ENCODE measurements at regions not wholly inside any gene's neighbourhood (a gene's known extent, or its start where the extent isn't known, plus 50 kb on each side); places are given as distances from the start of the nearest gene placed in this dataset.

DNA sequence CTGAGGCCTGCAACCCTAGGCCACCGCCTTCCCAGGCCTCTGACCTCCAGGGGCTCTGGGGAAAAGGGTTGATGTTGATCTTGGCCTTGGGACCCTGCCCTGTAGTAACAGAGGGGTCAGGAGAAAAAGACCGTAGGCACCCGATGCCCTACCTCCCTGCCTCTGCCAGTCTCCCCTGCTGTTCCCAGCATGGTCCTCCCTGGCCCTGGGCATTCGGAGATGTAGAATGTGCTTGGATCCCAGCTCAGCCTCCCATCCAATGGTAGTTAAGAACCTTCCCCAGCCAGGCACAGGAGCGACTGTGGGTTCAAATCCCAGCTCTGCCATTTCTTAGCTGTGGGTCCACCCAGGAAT is 72.0 kb upstream of the TARDBP start:
- TF ChIP-seq, protein P1, sequence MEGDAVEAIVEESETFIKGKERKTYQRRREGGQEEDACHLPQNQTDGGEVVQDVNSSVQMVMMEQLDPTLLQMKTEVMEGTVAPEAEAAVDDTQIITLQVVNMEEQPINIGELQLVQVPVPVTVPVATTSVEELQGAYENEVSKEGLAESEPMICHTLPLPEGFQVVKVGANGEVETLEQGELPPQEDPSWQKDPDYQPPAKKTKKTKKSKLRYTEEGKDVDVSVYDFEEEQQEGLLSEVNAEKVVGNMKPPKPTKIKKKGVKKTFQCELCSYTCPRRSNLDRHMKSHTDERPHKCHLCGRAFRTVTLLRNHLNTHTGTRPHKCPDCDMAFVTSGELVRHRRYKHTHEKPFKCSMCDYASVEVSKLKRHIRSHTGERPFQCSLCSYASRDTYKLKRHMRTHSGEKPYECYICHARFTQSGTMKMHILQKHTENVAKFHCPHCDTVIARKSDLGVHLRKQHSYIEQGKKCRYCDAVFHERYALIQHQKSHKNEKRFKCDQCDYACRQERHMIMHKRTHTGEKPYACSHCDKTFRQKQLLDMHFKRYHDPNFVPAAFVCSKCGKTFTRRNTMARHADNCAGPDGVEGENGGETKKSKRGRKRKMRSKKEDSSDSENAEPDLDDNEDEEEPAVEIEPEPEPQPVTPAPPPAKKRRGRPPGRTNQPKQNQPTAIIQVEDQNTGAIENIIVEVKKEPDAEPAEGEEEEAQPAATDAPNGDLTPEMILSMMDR (IDR thresholded peaks at IDR 0.05): no peak
- TF ChIP-seq POLR2A (IDR thresholded peaks at IDR 0.05; ENCODE audit: low read length): no peak
- TF ChIP-seq, protein P2, sequence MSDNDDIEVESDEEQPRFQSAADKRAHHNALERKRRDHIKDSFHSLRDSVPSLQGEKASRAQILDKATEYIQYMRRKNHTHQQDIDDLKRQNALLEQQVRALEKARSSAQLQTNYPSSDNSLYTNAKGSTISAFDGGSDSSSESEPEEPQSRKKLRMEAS (IDR thresholded peaks at IDR 0.05): no peak
- TF ChIP-seq HOXA7 (CRISPR knock-in tag; IDR thresholded peaks at IDR 0.05): no peak
